ENCODE measurements at regions not wholly inside any gene's neighbourhood (a gene's known extent, or its start where the extent isn't known, plus 50 kb on each side); places are given as distances from the start of the nearest gene placed in this dataset.

GRCh38 chr17:83177611-83178532, 98.5 kb downstream of the METRNL start:
- H3K36me3 ChIP-seq: no peaks in the 10 kb centered on the region
- no peaks in the 10 kb centered on the region for H3K27me3 ChIP-seq
- no peak overlapping the region for H3K27ac ChIP-seq
- H3K4me1 ChIP-seq: peaks cover 28% of the 10 kb centered on the region
- no peak for TF ChIP-seq POLR2AphosphoS5 (IDR thresholded peaks at IDR 0.05)
- TF ChIP-seq EP300 (IDR thresholded peaks at IDR 0.05): no peak
- TF ChIP-seq CTCF (IDR thresholded peaks at IDR 0.05): no peak
- no peak for TF ChIP-seq POLR2A (IDR thresholded peaks at IDR 0.05)
- no peaks in the 10 kb centered on the region for H3K9me3 ChIP-seq
- DNase-seq (ENCODE audit: low spot score in 2 of 2): peak in 1 of 2 donors; percentile 76
- no peak overlapping the region for H3K4me3 ChIP-seq
- 83% methylated on average over 16 of the region's 32 CpGs for WGBS

- 73% methylated on average over 20 of the region's 29 CpGs for WGBS
These were observed 99.3 kb downstream of the METRNL start for GRCh38 chr17:83178533-83179304.

GRCh38 chr17:83179374-83179773, 100.0 kb downstream of the METRNL start:
- Histone ChIP-seq H3K4me3 (no peak overlapping the region), H3K36me3 (no peaks in the 10 kb centered on the region), H3K4me1 (peaks cover 35% of the 10 kb centered on the region), H3K9me3 (no peaks in the 10 kb centered on the region), H3K27ac (peak overlapping the region; percentile 8), H3K27me3 (no peaks in the 10 kb centered on the region)
- no peak for TF ChIP-seq CTCF (IDR thresholded peaks at IDR 0.05)
- WGBS: 81% methylated on average over 12 of the region's 12 CpGs
- DNase-seq (ENCODE audit: low spot score in 2 of 2): peak in 1 of 2 donors; percentile 56

More at GRCh38 chr17:83178533-83179304, 99.3 kb downstream of the METRNL start:
- H3K27ac ChIP-seq: peak overlapping the region; percentile 8
- H3K9me3 ChIP-seq: no peaks in the 10 kb centered on the region
- no peaks in the 10 kb centered on the region for H3K27me3 ChIP-seq
- H3K4me3 ChIP-seq: no peak overlapping the region
- TF ChIP-seq POLR2A (IDR thresholded peaks at IDR 0.05): no peak
- TF ChIP-seq EP300 (IDR thresholded peaks at IDR 0.05): no peak
- no peak for TF ChIP-seq CTCF (IDR thresholded peaks at IDR 0.05)
- TF ChIP-seq POLR2AphosphoS5 (IDR thresholded peaks at IDR 0.05): no peak
- H3K4me1 ChIP-seq: peaks cover 37% of the 10 kb centered on the region
- DNase-seq (ENCODE audit: low spot score in 2 of 2): no peak
- no peaks in the 10 kb centered on the region for H3K36me3 ChIP-seq

GRCh38 chr17:83179811-83180210, 100.4 kb downstream of the METRNL start:
- TF ChIP-seq POLR2A (IDR thresholded peaks at IDR 0.05) (no peak), POLR2AphosphoS5 (IDR thresholded peaks at IDR 0.05) (no peak), EP300 (IDR thresholded peaks at IDR 0.05) (no peak), CTCF (IDR thresholded peaks at IDR 0.05) (no peak)
- Histone ChIP-seq H3K9me3 (no peaks in the 10 kb centered on the region), H3K4me1 (peaks cover 31% of the 10 kb centered on the region), H3K27me3 (no peaks in the 10 kb centered on the region), H3K27ac (no peak overlapping the region), H3K4me3 (no peak overlapping the region), H3K36me3 (no peaks in the 10 kb centered on the region)
- 87% methylated on average over 8 of the region's 9 CpGs for WGBS
- DNase-seq (ENCODE audit: low spot score in 2 of 2): peak in 1 of 2 donors; percentile 51
